GOT3 (cell line): ENCODE measurements at regions not wholly inside any gene's neighbourhood (a gene's known extent, or its start where the extent isn't known, plus 50 kb on each side); places are given as distances from the start of the nearest gene placed in this dataset.
"Not testable (repeated sequence)": the region's sequence is repeated elsewhere in the genome, so short reads cannot be mapped to it uniquely, and the experiment has no call there.

Experiments used
- DNase-seq: peaks from one replicate; lab custom pipeline; 2025; ENCODE audit warnings: mixed read lengths; lab: John Stamatoyannopoulos, UW

DNA sequence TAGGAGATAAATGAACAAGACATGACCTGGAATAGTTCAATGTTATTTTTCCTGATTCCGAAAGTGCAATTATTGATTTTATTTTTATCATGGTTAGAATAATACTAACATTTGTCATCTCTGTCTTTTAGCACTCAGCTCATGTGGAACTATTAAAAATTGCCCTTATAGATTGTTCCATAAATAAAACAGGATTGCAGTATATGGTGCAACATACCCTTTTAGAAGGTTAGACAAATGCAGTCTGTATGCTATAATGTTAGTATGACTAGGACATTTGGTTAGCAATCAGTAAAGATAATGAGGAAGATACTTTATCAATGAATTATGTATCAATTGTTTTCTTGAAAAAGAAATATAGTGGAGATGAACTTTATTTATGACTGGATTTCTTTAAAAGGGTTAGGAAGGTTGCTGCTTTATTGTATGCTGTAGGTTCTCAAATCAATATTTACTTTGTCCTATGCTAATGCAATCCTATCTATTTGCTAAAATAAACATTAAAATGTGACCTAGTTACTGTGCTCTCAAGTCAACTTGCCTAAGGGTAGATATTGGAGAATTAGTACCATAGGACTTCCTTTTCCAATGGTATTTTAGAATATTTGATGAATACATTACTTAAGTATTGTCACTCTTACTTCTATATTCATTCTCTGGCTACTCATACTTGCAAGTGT lies 348.9 kb upstream of the ISL1 start:
- DNase-seq = no peak

DNA sequence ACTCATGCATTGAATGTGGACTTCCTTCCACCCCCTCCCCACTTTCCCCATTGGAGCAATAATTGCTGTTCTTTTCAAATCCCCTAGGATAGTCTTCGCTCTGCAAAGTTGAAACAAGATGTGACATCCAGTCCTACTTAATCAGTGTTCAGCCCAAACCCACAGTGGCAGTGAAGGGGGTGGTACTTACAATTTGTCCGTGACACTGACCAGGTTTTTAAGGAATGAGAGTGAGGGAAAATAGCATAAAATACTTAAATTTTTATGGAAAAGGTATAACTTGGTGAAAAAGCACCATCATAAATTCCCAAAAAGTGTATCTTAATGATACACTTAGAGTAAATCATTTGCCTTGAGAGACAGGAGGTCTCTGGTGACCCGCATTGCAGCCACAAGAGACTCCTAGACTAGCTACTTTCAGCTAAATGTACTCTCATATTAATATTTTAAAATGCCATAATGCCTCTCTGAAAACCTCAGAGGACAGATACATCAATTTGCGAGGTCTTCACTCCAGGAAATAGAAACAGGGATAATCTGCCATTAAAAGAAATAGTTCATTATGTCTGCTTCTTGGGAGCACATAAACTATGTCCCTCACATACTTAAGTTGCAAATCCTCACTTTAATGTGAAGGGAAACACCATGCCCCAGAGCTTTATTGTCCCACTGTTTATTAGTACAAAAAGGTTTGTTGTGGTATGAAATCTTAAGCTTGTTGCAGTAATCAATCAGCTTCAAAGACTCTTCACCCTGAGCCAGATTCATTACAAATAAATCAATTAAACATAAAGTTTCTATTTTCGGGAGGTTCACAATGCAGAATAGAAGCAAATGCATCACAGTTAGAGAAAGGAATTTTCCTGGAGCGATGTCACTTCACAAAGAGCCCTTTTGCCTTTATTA lies 343.6 kb upstream of the ISL1 start:
- no peak for DNase-seq

DNA sequence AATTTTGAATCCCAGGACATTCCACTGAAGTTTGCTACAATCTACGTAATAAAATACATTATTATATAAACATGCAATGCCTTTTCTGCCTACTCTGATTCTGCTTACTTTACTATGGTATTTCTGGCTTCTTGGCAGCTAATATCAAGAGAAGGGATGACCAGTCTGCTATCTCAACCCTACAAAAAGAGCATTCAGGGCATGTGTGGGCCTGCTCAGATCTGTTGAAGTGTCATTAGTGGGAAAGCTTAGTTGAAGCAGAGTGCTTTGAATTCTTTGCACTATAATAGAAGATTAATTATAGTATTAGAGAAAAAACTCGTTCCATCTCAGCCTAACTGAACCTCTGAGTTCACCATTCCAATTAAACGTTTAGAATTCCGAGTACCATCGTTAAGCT lies 339.5 kb upstream of the ISL1 start:
- no peak for DNase-seq

DNA sequence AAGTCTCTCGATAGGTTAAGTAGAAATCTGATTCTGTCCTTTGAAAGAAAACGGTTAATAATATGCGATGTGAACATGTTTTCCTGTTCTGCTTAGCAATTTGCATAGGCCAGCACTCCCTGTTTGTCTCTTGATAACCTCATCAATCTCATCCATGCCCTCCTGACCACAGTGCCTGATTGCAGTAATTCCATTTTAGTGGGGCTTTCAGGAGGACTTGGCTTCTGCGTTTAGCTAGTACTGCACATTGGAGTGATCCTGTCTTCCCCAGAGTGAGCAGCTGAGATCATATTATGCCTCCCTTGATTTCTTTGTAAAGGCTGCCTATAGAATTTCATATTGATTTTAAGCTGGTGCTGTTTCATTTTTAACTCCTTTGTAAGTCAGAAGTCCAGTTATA lies 335.9 kb upstream of the ISL1 start:
- no peak for DNase-seq

DNA sequence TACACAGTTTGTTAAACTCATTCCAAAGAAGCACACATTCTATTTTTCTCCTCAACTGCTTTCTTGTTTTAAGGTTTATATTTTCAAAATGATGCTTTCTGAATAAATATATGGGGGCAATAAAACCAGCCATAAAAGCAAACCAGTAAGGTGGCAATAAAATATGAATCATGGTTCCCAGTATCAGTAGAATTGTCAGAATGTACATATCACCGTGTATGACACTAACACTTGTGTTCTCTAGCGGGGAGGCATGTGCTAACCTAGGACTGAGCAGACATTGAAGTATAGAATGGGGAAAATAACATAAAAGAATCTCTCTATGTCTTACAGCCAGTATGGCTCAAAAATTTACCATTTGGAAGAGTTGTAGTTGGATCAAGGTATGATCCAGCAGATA lies 329.9 kb upstream of the ISL1 start:
- no peak for DNase-seq

DNA sequence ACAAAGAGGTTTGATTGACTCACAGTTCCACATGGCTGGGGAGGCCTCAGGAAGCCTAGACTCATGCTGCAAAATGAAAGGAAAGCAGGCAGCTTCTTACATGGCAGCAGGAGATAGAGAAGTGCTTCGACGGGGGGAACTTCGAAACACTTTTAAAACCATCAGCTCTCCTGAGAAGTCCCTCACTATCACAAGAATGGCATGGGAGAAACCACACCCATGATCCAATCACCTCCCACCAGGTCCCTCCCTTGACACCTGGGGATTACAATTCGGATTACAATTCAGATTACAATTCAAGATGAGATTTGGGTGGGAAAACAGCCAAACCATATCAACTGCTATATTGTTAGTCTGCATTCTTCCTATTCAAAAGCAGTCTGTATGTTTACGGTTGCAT lies 322.3 kb upstream of the ISL1 start:
- DNase-seq = no peak

DNA sequence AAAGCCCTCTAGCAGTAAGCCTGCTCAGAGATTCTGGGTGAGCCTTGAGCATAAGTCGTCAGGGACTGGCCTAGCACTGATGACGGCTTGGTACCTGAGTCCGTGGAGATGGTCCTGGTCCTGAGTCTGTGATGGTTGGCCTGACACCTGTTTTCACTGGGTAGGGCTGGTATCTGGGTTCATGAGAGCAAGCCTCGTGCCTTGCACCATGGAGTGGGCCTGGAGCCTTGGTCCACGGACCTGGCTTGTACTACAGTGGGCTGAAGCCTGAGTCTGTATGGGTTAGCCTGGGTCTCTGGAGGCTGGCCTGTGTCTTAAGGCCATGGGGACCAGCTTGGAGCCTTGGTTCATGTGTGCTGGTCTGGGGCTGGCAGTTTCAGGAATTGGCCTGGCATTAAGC lies 310.3 kb upstream of the ISL1 start:
- no peak for DNase-seq

DNA sequence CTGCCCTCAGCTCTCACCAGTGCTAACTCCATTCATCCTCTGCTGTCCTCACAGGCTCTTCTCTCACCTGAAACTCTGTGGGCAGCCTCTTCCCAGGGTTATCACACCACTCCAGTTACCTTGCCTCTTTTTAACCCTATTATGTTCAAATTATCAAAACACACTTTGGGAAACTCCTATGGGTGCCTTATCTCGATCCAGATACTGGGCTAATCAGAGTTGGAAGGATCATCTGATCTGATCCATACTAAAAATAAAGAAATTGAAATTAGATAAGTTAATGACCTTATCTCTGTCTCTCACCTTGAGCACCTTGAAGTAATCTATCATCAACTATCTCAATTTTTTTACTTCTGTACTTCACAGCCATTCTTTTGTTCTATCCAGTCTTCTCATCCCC lies 300.5 kb upstream of the ISL1 start:
- DNase-seq = no peak

DNA sequence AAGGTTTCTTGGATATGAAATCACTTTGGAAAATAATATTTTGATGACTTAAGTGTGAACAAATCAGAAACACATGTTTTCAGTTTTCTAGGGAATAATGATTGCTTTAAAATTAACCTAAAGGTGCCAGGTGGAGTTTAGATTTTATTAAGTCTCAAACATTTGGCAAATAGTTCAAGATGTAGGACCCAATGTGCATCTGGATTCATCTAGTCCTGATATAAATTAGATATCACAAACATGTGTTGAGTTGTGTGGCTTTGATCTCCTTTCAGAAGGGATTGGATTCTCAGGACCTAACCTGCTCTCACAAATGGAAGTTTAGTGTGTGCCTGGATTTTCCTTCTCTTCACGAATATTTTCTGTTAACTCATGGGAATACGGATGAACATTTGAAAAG lies 291.4 kb upstream of the ISL1 start:
- no peak for DNase-seq

DNA sequence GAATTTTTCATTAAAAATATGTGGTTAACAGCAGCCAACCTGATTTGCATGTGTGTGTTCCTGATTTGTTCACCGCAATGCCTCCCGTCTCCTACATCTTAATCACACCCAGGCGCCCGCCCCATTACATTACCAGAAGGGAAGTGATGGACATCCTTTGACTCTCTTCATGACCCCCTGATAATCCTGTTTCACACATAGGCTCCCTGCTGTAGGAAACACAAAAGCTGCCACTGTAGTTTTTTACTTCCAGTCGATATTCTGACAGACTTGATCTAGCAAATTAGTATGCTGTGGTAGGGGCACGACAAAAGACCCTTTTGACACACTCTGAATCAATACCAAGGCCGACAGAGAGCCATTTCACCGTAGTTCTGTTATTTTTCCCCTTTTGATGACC lies 287.8 kb upstream of the ISL1 start:
- DNase-seq = no peak

DNA sequence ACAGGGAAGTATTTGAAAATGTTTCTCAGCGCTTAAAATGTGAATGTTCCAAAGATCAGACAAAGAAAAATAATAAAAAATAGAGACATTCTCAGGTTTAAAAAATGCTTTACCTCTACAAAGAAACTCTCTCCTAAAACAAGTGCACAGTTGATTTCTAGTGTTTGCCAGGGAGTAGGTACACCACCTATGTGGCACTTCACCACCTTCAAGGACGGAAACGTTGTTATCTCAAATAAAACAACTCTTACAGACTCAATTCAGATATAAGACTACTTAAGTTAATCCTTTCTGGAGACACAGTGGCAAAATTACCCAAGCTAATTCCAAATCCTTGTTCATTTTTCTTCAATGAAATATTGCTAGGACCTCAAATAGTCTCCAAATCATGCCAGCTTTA lies 286.4 kb upstream of the ISL1 start:
- DNase-seq = no peak

DNA sequence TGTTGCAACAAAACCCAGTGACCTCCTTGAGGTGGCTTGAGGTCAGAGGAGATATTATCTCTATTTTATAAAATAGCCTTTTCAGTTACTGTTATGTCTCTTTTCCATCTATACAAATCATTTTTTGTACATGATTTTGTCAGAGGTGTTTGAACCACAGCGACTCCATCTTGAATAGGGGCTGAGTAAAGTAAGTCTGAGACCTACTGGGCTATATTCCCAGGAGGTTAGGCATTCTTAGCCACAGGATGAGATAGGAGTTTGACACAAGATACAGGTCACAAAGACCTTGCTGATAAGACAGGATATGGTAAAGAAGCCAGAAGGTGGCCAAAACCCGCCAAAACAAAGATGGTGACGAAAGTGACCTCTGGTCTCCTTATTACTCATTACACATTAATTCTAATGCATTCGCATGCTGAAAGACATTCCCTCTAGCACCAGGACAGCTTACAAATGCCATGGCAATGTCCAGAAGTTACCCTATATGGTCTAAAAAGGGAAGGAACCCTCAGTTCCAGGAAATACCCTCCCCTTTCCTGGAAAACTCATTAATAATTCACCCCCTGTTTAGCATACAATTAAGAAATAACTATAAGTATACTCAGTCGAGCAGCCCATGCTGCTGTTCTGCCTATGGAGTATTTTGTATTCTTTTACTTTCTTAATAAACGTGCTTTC lies 283.9 kb upstream of the ISL1 start:
- DNase-seq = no peak

DNA sequence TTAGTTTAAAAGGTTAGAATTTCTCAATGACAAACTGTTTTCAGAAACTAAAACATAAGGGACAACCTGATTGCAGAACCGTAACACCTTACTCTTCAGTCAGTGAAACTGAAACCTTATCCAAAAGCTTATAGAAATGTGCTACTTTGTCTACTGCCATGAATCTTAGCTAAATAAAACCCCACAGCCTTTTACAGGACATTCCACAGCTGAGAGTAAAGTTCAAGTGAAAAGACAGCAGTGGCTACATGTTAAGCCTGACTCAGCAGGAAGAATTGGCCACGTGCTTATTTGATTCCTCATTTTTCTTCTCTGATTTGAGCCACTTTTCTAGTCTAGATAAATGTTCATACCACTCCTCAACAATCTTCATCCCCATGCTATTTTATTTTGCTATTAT lies 278.7 kb upstream of the ISL1 start:
- no peak for DNase-seq

DNA sequence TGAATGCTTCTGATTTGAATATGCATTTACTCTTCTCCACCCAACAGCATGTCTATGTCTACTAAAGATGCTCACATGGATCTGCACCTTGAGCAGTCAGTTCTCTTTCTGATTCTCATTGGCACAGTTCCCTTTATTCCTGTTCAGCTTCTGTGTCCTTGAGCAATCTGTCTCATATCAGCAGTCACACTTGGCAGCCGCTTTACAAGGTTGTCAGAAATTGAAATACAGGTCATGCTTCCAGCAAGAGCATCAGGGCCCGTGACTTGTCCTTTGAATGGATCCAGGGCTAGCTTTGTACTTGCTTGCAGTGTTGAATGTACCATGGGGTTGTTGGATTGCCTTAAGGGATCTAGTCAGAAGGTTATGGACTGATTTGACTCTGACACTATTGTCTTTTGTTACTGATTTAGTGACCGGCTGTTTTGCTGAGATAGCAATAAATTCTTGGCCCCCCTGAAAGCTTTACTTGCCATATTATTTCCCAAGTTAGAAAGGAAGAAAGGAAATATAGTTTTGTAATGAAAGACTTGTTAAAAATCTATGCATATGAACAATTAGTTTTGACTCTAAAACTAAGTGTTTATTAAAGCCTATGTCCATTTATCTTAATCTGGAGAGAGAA lies 273.4 kb upstream of the ISL1 start:
- DNase-seq = no peak

DNA sequence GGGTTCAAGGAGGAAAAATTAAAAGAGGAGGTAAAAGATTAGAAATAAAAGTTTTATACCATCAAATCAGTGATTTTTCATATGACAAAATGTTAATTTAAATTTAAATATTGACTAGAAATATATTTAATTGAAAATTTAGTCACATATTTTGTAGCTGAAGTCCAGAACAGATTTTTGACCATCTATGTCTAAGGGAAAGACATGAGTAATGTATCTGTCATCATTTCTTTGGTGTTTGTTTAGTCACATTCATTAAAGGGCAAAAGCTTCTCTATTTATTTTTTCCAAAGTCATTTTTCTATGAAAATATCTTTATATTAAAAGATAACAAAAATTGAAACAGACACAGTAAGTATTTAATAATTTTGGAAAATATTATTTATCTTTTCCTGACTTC lies 252.0 kb upstream of the ISL1 start:
- no peak for DNase-seq

DNA sequence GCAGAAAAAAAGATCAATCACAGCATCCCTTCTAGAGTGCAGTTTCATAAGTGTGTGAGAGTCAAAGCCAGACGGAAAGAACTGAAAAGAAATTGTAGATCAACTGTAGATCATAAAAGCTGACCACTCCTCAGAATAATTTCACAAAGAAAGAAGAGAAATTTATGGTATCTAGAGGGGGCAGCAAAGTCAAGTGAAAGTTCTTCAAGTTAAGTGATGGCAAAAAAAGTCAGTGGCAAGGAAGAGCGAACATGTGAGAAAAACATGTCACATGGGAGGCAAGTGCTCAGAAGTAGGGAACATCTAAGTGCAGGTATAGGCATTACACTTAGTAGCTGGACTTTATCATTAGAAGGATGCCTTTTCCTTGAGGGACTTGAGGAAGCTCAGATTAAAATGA lies 245.1 kb upstream of the ISL1 start:
- no peak for DNase-seq

DNA sequence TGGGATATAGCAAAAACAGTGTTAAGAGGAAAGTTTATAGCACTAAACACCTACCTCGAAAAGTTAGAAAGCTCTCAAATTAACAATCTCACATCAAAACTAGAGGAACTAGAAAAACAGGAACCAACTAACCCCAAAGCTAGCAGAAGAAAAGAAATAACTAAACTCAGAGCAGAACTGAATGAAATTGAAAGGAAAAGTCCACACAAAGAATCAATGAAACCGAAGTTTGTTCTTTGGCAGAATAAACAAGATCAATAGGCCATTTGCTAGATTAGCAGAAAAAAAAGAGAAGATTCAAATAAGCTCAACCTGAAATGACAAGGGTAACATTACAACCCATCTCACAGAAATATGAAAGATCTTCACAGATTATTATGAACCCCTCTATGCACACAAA lies 234.8 kb upstream of the ISL1 start:
- DNase-seq = no peak

DNA sequence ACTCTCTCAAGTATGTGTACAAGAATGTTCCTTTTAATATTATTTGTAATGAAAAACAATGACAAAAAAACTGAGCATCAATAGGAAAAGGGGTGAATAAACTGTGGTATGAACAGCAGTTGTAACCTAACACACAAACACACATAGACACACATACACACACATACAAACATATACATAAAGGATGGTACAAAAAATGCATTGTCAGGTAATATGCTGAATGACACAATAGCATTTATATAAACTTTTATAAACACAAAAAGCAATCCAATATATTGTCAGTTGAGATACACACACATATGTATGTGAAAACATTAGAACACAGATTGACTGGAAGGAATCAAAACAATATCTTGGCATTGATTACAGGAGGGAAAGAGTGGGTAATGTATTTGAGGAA lies 227.0 kb upstream of the ISL1 start:
- DNase-seq = no peak

DNA sequence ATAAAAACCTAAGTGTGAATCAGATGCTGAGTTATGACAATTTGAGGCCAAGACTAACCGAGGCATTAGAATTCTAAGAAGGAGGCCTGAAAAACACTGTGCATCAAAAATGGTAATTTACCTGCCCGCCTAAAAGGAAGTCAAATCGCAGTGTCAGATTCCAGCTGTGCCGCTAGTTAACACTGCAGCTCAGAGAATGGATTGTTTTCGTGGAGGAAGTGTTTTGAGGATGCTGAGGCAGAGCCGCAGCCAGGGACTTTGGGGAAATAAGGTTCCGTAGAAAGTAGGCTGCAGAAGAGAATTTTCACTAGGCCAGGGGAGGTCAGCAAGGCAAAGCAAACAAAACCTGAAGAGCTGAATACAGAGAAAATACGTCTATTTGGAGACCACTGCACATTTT lies 226.4 kb upstream of the ISL1 start:
- no peak for DNase-seq

DNA sequence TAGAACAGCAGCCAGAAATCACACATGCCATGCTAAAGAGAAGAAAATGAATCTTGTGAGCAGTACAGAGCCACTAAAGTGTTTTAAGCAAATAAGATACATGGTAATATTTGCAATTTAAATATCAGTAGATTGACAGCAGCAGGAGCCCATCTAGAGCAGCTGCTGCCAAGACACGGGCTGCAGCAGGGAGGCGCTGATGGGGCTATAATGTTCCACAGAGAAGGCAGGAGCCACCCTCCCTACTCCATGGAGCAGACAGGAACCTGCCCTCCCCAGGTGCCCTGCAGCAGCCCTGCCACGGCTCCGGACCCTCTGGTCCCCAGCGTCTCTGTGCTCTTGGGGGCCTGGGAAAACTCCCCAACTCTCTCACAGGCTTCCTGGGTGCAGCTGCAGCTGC lies 224.1 kb upstream of the ISL1 start:
- no peak for DNase-seq

DNA sequence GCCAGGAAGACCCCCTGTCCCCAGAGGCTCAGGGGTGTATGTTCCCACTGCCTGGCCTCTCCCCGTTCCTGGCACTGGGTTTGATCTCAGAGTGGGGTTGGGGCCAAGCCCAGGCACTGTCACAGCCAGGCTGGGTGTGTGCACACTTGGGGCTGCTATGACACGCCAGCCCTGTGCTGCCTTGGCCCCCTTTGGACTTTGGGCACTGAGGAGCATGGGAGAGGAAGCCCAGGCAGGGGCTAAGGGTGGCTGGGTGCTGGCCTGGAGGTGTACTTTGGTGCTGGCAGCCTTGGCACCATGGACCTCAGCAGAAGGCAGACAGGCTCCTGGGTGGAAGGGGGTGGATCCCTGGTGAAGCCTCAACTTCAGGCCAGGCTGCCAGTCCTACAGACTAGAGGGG lies 223.6 kb upstream of the ISL1 start:
- DNase-seq = no peak

DNA sequence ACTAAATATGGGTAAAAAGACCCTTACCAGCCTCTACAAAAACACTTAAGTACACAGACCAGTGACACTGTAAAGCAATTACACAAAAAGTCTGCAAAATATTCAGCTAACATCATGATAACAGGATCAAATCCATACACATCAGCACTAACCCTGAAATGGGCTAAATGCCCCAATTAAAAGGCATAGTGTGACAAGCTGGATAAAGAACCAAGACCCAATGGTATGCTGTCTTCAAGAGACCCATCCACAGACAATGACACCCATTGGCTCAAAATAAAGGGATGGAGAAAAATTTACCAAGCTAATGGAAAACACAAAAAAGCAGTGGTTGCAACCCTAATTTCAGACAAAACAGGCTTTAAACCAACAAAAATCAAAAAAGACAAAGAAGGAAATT lies 221.0 kb upstream of the ISL1 start:
- DNase-seq = no peak

DNA sequence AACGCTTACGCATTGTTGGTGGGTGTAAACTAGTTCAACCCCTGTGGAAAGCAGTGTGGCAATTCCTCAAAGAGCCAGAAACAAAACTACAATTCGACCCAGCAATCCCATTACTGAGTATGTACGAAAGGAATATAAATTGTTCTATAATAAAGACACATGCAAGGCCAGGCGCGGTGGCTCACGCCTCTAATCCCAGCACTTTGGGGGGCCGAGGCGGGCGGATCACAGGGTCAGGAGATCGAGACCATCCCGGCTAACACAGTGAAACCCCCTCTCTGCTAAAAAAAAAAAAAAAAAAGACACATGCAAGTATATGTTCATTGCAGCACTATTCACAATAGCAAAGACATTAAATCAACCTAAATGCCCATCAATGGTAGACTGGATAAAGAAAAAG lies 217.6 kb upstream of the ISL1 start:
- not testable (repeated sequence) for DNase-seq
